Endodermal cell (in vitro differentiated cells): ENCODE measurements at regions not wholly inside any gene's neighbourhood (a gene's known extent, or its start where the extent isn't known, plus 50 kb on each side); places are given as distances from the start of the nearest gene placed in this dataset.
"Not testable (repeated sequence)": the region's sequence is repeated elsewhere in the genome, so short reads cannot be mapped to it uniquely, and the experiment has no call there.

ENCODE experiments used
- DNase-seq: peaks from one replicate; pipeline ENCODE4 v3.0.0-alpha.2; 2017
- H3K27ac ChIP-seq: 2 replicates; pipeline ENCODE4 v1.5.1; 2013; ENCODE audit warnings: mild to moderate bottlenecking, low read depth, low read length, moderate library complexity
- H3K27me3 ChIP-seq: 2 replicates; pipeline ENCODE4 v1.6.1; 2013; ENCODE audit warnings: mild to moderate bottlenecking, low read length, moderate library complexity; ENCODE audit not compliant: insufficient read depth, control insufficient read depth, poor library complexity, severe bottlenecking
- H3K36me3 ChIP-seq: 2 replicates; pipeline ENCODE4 v1.7.0; 2013; ENCODE audit warnings: mild to moderate bottlenecking, low read length, moderate library complexity; ENCODE audit not compliant: control insufficient read depth, insufficient read depth
- H3K4me1 ChIP-seq: one replicate; pipeline ENCODE4 v1.7.0; 2013; ENCODE audit warnings: low read length; ENCODE audit not compliant: control insufficient read depth, insufficient read depth
- H3K4me3 ChIP-seq: 2 replicates; pipeline ENCODE4 v1.5.1; 2013; ENCODE audit warnings: mild to moderate bottlenecking, low read length, moderate library complexity
- H3K9ac ChIP-seq: 2 replicates; pipeline ENCODE4 v1.6.1; 2013; ENCODE audit warnings: mild to moderate bottlenecking, low read length, moderate library complexity; ENCODE audit not compliant: poor library complexity, severe bottlenecking; ENCODE audit errors: extremely low read depth
- H3K9me3 ChIP-seq: 2 replicates; pipeline ENCODE4 v1.6.1; 2013; ENCODE audit warnings: mild to moderate bottlenecking, low read length, moderate library complexity; ENCODE audit not compliant: control insufficient read depth
- H3K27ac Mint-ChIP-seq: 2 replicates; pipeline ENCODE4 v1.8.0; 2020; ENCODE audit warnings: mixed read lengths
- H3K27me3 Mint-ChIP-seq: 2 replicates; pipeline ENCODE4 v1.8.0; 2021; ENCODE audit warnings: mild to moderate bottlenecking, mixed read lengths; ENCODE audit not compliant: insufficient read depth
- H3K36me3 Mint-ChIP-seq: 2 replicates; pipeline ENCODE4 v1.8.0; 2020; ENCODE audit warnings: low read depth, mixed read lengths
- H3K4me1 Mint-ChIP-seq: 2 replicates; pipeline ENCODE4 v1.8.0; 2020; ENCODE audit warnings: mixed read lengths
- H3K4me3 Mint-ChIP-seq: 2 replicates; pipeline ENCODE4 v1.8.0; 2020; ENCODE audit warnings: mild to moderate bottlenecking, moderate library complexity, mixed read lengths
- H3K9me3 Mint-ChIP-seq: 2 replicates; pipeline ENCODE4 v1.8.0; 2020; ENCODE audit warnings: mild to moderate bottlenecking, mixed read lengths
- CTCF ChIP-seq: fragments of 200-600 bp; sonication (generic); conservative IDR thresholded peaks from 2 replicates; pipeline ENCODE4 v1.5.0; 2021; ENCODE audit warnings: antibody characterized with exemption, mild to moderate bottlenecking
- WGBS, 2 experiments: methylation state at CpG; one replicate each; pipeline versions ENCODE4 v1.1.5 to v1.1.7; 2013; ENCODE audit warnings: missing lambda C conversion rate in 2 of 2, mixed read lengths in 1 of 2; ENCODE audit not compliant: insufficient coverage in 1 of 2, insufficient read length in 1 of 2; 5-methylcytosine and 5-hydroxymethylcytosine counted together

- not testable (repeated sequence) for H3K4me1 Mint-ChIP-seq, H3K4me3 ChIP-seq, H3K27me3 Mint-ChIP-seq, H3K36me3 ChIP-seq, H3K4me1 ChIP-seq, H3K27me3 ChIP-seq, H3K9ac ChIP-seq, H3K27ac ChIP-seq, H3K27ac Mint-ChIP-seq, H3K9me3 ChIP-seq, H3K4me3 Mint-ChIP-seq, H3K36me3 Mint-ChIP-seq
- peak; percentile 53 for DNase-seq
- H3K9me3 Mint-ChIP-seq: peaks cover 39% of the 10 kb centered on the region
- WGBS, 2 experiments: 83% methylated on average over 18 of the region's 25 CpGs; no CpG with 5 or more reads in 1 of the 2 experiments
Observed at GRCh38 chr7:153748885-153749284, 303.3 kb upstream of the DPP6 start.

GRCh38 chr7:153765869-153766268 is 286.3 kb upstream of the DPP6 start:
- H3K9ac ChIP-seq, H3K27me3 ChIP-seq, H3K4me3 Mint-ChIP-seq, H3K27ac ChIP-seq, H3K36me3 ChIP-seq, H3K9me3 ChIP-seq, H3K27ac Mint-ChIP-seq, DNase-seq, H3K27me3 Mint-ChIP-seq, H3K4me1 Mint-ChIP-seq, H3K4me3 ChIP-seq, H3K36me3 Mint-ChIP-seq, H3K4me1 ChIP-seq: not testable (repeated sequence)
- peaks cover 66% of the 10 kb centered on the region for H3K9me3 Mint-ChIP-seq
- WGBS, 2 experiments: 86% methylated on average over 3 of the region's 3 CpGs; no CpG with 5 or more reads in 1 of the 2 experiments

GRCh38 chr7:153766926-153767325 is 285.3 kb upstream of the DPP6 start:
- peaks cover 68% of the 10 kb centered on the region for H3K9me3 Mint-ChIP-seq
- not testable (repeated sequence) for H3K4me3 Mint-ChIP-seq, H3K4me1 Mint-ChIP-seq, H3K9ac ChIP-seq, H3K27ac ChIP-seq, H3K27me3 ChIP-seq, DNase-seq, H3K9me3 ChIP-seq, H3K4me1 ChIP-seq, H3K36me3 Mint-ChIP-seq, H3K27me3 Mint-ChIP-seq, H3K27ac Mint-ChIP-seq, H3K36me3 ChIP-seq, H3K4me3 ChIP-seq
- WGBS, 2 experiments: 45% methylated on average over 1 of the region's 1 CpG; no CpG with 5 or more reads in 1 of the 2 experiments

- H3K27ac ChIP-seq: no peak overlapping the region
- Mint-ChIP-seq H3K4me1 (no peaks in the 10 kb centered on the region), H3K4me3 (no peak overlapping the region), H3K9me3 (peaks cover 56% of the 10 kb centered on the region), H3K36me3 (no peaks in the 10 kb centered on the region), H3K27me3 (no peaks in the 10 kb centered on the region), H3K27ac (no peak overlapping the region)
- no peaks in the 10 kb centered on the region for H3K27me3 ChIP-seq
- no peaks in the 10 kb centered on the region for H3K4me1 ChIP-seq
- no peak overlapping the region for H3K4me3 ChIP-seq
- whole genome bisulfite sequencing, 2 experiments: 65% methylated on average over 2 of the region's 3 CpGs; no CpG with 5 or more reads in 1 of the 2 experiments
- no peak for DNase-seq
- no peak for TF ChIP-seq CTCF
- no peaks in the 10 kb centered on the region for H3K9me3 ChIP-seq
- H3K36me3 ChIP-seq: no peaks in the 10 kb centered on the region
- no peak overlapping the region for H3K9ac ChIP-seq
Observed at GRCh38 chr7:153772966-153773365, 279.2 kb upstream of the DPP6 start.

GRCh38 chr7:153776940-153777339 is 275.3 kb upstream of the DPP6 start:
- H3K4me3 Mint-ChIP-seq, H3K4me1 Mint-ChIP-seq, H3K9ac ChIP-seq, H3K4me3 ChIP-seq, H3K27ac ChIP-seq, H3K36me3 ChIP-seq, DNase-seq, H3K27me3 ChIP-seq, H3K27ac Mint-ChIP-seq, H3K9me3 ChIP-seq, H3K27me3 Mint-ChIP-seq, H3K4me1 ChIP-seq, H3K36me3 Mint-ChIP-seq: not testable (repeated sequence)
- H3K9me3 Mint-ChIP-seq: peaks cover 45% of the 10 kb centered on the region

GRCh38 chr7:153797363-153797762 is 254.8 kb upstream of the DPP6 start:
- H3K9ac ChIP-seq, H3K27ac Mint-ChIP-seq, H3K27me3 ChIP-seq, H3K36me3 Mint-ChIP-seq, H3K9me3 ChIP-seq, H3K4me1 Mint-ChIP-seq, DNase-seq, H3K4me1 ChIP-seq, H3K36me3 ChIP-seq, H3K4me3 ChIP-seq, H3K27me3 Mint-ChIP-seq, H3K27ac ChIP-seq, H3K4me3 Mint-ChIP-seq: not testable (repeated sequence)
- H3K9me3 Mint-ChIP-seq: peaks cover 60% of the 10 kb centered on the region
